ENCODE measurements at regions not wholly inside any gene's neighbourhood (a gene's known extent, or its start where the extent isn't known, plus 50 kb on each side); places are given as distances from the start of the nearest gene placed in this dataset.

- no peak for TF ChIP-seq CTCF (IDR thresholded peaks at IDR 0.05)
- TF ChIP-seq POLR2A (IDR thresholded peaks at IDR 0.05): no peak
These were observed 190.2 kb upstream of the BANK1 start for GRCh38 chr4:101600287-101600686.

Data from testis (tissue), 2 donors.